ENCODE measurements at regions not wholly inside any gene's neighbourhood (a gene's known extent, or its start where the extent isn't known, plus 50 kb on each side); places are given as distances from the start of the nearest gene placed in this dataset.

- H3K4me3 ChIP-seq (ENCODE audit: control insufficient read depth, low read depth, low read length), result no peak overlapping the region
- TF ChIP-seq, protein P1, sequence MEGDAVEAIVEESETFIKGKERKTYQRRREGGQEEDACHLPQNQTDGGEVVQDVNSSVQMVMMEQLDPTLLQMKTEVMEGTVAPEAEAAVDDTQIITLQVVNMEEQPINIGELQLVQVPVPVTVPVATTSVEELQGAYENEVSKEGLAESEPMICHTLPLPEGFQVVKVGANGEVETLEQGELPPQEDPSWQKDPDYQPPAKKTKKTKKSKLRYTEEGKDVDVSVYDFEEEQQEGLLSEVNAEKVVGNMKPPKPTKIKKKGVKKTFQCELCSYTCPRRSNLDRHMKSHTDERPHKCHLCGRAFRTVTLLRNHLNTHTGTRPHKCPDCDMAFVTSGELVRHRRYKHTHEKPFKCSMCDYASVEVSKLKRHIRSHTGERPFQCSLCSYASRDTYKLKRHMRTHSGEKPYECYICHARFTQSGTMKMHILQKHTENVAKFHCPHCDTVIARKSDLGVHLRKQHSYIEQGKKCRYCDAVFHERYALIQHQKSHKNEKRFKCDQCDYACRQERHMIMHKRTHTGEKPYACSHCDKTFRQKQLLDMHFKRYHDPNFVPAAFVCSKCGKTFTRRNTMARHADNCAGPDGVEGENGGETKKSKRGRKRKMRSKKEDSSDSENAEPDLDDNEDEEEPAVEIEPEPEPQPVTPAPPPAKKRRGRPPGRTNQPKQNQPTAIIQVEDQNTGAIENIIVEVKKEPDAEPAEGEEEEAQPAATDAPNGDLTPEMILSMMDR (conservative IDR thresholded peaks at IDR 0.05; ENCODE audit: control insufficient read depth, insufficient read depth, low read depth, low read length), result no peak
- no peak for DNase-seq (ENCODE audit: low read depth)
Measured at GRCh38 chr3:43160664-43161063, 54.8 kb upstream of the POMGNT2 start.

GRCh38 chr3:43159876-43160255 lies 54.0 kb upstream of the POMGNT2 start:
- DNase-seq (ENCODE audit: low read depth), result no peak
- no peak overlapping the region for H3K4me3 ChIP-seq (ENCODE audit: control insufficient read depth, low read depth, low read length)
- TF ChIP-seq, protein P1 (conservative IDR thresholded peaks at IDR 0.05; ENCODE audit: control insufficient read depth, insufficient read depth, low read depth, low read length), result no peak

DNA sequence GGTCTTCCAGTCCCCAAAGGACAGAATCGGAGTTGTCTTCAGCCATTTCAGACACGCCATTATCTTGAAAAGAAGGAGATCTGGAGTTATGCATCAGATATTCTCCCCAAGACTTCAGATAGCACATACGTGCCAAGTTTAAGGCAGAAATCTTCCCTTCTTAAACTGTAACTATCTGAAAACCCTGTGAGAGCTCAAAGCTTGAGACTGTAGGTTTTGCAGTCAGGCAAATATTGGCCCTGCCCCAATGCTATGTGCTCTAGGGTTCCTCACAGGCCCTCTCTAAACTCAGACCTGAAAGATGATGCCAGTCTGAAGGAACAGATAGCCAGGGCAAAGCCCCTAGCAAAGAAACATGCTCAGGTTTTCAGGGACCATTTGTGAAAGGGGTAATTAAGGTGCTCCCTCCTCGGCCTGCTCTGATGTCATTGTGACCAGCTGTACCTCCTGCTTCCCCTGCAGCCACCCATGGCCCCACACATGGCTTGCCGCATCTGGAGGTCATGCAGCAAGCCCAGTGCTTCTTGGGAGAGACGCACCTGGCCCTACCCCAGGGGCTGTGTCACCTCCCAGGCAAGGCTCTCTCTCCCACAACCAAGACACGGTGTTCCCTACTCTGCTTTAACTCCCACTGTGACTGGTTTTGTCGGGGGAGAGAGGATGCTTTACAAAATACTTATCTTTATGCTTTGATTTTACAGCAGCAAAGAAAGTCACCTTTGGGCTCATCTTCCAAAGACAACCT lies 53.4 kb upstream of the POMGNT2 start:
- TF ChIP-seq, protein P1 (conservative IDR thresholded peaks at IDR 0.05; ENCODE audit: control insufficient read depth, insufficient read depth, low read depth, low read length), result no peak
- H3K4me3 ChIP-seq (ENCODE audit: control insufficient read depth, low read depth, low read length), result no peak overlapping the region
- no peak for DNase-seq (ENCODE audit: low read depth)

GRCh38 chr3:43156812-43157455 lies 51.1 kb upstream of the POMGNT2 start:
- H3K4me3 ChIP-seq (ENCODE audit: control insufficient read depth, low read depth, low read length), result no peak overlapping the region
- TF ChIP-seq, protein P1 (conservative IDR thresholded peaks at IDR 0.05; ENCODE audit: control insufficient read depth, insufficient read depth, low read depth, low read length), result no peak
- DNase-seq (ENCODE audit: low read depth), result no peak

GRCh38 chr3:43155464-43156121 lies 49.7 kb upstream of the POMGNT2 start:
- TF ChIP-seq, protein P1 (conservative IDR thresholded peaks at IDR 0.05; ENCODE audit: control insufficient read depth, insufficient read depth, low read depth, low read length), result peak; percentile 84
- peak; percentile 88 for DNase-seq (ENCODE audit: low read depth)

More at GRCh38 chr3:43155464-43156121, 49.7 kb upstream of the POMGNT2 start:
- no peak overlapping the region for H3K4me3 ChIP-seq (ENCODE audit: control insufficient read depth, low read depth, low read length)

Measured in fibroblast of mammary gland (primary cell).